GM19324 (cell line): ENCODE measurements at regions not wholly inside any gene's neighbourhood (a gene's known extent, or its start where the extent isn't known, plus 50 kb on each side); places are given as distances from the start of the nearest gene placed in this dataset.

Source experiments
- ATAC-seq: cut with Tn5 transposase; IDR thresholded peaks from one replicate; pipeline ENCODE4 v1.9.1; 2021; ENCODE audit warnings: mild to moderate bottlenecking, moderate library complexity; ENCODE audit not compliant: unreplicated experiment, low FRiP score

DNA sequence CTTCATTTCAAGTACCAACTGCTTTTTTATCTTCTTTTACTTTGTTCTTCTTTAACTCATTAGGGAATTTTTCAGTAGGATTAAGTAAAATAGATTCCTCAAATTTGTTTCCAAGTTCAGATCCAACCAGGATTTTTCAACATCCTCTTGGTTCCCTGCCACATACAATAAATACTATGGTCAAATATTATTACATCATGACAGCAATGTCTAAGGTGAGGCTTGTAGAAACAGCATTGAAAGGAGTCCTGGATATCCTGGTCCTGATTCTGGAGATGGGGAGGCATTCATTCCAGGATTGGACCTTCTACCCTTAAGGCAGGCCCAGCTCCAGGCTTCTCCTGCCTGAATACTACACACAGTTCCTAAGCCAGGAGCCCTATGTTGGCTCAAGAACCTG is 80.2 kb upstream of the F3 start:
- no peak for ATAC-seq

DNA sequence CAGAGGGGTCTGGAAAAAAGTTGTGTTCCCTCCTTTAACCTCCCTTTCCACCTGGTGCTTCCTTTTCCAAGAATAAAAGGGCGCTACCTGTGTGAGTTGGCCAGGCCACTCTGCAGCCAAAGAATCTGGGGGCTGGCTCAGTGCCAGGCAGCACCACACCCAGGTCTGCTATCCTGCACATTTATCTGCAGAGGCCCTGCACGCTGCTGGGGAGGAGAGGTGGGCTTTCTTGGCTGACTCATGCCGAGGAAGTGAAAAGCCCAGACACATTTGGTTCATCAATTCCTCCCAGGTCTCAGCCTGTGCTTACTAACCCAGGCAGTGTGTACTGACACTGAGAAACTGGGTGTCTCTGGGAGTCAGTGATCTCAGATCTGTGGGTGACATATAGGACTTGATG is 79.8 kb upstream of the F3 start:
- no peak for ATAC-seq

DNA sequence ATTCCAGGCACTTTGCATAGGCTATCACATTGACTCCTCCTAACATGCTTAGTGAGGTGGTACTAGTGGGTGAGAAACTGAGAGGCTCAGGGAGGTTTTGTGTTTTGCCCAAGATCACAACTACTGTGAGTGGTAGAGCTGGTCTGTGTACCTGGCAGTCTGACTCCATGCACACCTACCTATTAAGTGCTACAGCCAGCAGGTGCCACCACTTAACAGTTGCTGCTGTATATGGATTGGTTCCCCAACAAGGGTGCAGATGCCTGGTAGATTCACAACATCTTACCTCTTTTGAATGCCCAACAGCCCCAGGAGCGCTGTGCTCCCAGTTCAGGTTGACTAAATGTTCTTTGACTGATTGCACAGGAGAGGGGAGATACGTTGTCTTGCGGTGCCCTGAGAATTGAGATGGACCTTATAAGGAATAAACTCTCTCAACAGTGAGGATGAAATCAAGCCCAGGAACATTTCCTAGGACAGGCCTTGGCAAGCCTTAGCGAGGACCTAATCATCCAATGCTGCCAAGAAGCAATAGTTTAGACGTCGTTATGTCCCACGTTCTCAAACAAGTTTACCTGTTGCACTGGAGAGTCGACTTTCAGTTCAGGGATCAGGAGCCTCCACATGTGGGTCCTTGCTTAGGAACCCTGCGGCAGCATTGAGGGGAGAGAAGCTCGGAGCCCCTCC is 78.9 kb upstream of the F3 start:
- ATAC-seq: no peak

DNA sequence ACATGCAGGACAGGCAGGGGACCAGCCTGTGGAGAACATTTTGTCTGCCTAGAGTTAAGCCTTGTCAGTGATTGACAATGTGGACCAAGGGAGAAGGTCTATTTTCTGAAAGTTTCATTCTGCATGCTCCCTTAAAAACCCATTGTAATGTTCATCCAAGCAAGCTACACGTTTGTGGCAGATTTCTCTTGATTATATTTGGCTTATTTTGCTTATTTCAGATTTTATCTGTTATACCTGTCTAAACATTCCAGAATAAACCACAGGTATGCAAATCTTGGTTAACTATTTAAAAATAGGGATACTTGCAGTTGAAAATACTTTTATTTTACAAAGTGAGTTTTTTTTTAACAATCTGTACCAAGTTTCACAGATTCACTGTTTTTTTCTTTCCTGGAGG is 78.2 kb upstream of the F3 start:
- ATAC-seq: no peak

DNA sequence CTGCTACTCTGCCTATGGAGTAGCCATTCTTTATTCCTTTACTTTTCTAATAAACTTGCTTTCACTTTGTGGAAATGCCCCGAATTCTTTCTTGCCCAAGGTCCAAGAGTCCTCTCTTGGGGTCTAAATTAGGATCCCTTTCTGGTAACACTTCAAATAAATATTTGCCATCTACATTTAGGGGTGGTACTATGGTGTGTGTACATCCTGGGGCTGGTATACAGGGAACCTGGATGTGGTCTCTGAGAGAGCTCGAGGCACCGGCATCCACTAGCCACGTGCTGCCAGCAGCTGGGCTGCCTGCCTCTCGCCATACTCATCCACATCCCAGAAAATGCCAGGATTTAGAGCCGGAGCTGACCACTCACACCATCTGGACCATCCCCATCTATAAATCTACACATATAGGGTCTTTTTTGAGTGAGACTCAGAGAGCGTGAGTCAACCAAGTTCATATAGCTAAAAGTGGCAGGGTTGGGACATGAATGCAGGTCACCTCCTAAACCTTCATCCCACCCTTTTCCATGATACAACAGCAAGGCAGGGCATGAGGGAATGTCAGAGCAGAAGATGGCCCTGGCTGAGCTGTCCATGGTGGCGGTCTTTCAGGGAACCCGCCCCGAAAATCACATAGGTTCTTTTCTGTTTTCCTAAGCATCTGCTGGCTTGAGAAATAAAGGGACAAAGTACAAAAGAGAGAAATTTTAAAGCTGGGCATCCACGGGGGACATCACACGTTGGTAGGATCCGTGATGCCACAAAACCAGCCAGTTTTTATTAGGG is 76.6 kb upstream of the F3 start:
- no peak for ATAC-seq

DNA sequence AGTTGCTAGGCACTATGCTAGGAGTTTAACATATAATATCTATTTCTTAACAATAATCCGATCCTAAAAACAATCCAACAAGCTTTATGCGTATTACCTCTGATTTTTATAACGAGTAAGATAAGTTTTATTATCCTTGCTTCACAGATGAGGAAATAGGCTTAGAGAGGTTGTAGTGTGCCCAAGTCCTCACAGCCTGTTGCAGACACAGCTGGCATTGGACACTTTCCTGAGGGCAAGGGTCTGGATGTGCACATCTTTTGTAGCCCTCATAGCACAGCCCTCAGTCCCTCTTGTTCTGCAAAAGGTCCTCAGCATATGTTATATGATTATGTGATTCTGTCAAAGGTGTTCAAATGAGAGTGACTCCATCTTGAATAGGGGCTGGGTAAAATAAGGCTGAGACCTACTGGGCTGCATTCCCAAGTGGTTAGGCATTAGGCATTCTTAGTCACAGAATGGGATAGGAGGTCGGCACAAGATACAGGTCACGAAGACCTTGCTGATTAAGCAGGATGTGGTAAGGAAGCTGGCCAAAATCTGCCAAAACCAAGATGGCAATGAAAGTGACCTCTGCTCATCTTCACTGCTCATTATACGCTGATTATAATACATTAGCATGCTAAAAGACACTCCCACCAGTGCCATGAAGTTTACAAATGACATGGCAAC is 75.7 kb upstream of the F3 start:
- no peak for ATAC-seq

DNA sequence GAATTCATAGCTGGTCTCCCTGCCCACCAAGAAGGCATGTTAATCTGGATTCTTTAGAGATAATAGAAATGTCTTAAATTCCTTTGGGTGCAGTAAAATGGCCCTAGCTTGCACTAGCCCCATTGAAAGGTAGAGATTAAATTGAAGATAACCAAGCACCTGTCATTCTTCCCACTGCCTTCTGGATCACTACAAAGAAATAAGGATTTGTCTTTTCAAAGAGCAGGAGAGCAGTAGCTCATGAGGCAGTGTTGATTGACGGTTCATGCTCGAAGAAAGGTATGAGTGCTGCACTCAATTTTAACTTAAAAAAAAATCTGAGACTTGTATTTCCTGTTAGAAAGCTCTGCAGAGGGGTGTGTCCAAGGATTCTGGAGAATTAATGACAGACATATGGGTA is 74.9 kb upstream of the F3 start:
- no peak for ATAC-seq

DNA sequence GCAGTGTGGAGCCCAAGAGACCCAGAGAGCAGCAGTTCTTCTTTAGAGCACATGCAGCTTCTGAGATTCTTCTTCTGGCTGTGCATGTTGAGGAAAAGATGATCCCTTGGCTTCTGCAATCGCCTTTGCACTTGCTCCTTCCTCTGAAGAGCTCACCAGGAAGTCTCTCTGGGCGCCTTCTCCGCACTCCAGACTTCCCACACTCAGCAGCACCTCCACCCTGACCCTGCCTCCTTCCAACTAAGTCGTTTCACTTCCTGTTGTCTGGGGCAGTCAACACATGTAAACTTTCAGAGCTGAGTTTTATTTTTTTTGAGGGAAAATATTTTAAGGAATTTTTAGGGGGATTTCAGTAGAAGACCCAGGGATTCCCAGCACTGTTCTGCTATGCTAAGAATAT is 73.4 kb upstream of the F3 start:
- ATAC-seq: no peak

DNA sequence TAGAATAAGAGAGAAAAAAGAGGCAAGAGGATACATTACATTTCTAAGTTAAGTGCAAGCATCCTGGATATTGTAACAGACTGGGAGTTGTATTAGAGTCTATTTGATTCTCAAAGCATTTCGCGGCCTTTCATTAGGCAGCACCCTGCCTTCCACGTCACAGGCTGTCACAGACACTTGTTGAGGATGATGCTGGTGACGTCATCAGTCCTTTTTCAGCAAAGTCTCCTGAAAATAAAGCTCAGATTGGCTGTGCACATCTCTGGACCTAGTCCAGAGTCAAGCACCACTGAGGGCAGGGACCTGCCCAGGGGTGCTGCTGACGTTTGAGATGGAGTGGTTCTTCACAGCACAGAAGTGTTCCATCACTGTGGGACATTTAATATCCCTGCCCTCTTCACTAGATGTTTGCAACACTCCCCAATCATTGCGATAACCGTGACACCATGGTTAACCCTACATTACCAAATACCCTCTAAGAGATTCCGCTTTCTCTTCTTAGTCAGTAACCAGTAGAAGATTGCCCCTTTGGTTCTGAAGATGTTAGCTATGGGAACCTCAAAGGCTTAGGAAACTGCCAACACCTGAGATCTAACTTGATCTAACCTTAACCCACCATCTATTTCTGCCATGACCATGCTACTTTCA is 72.7 kb upstream of the F3 start:
- ATAC-seq: no peak

DNA sequence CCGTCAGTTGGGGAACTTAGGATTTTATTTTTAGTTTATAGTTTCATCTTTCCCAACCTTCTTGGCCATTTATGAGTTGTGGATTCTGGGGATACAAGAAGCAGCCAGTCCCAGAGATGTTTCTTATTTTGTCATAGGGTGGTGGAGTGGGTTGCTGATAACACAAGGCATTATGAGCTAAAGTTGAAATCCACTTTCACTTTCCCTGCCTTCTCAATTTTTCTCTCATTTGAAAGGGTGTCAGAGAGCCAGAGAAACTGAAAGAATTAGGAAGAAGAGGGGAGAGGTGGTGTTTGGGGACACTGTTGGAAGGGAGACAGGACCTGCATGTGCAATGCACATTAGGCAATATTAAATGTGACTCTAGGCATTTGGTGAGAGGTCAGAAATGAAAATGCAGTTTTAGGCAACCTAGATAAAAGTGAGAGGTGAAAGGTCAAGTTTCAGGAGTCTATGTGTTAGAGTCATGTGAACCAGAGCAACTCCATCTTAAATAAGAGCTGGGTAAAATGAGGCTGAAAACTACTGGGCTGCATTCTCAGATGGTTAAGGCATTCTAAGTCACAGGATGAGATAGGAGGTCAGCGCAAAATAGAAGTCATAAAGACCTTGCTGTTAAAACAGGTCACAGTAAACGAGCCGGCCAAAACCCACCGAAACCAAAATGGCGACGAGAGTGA is 71.1 kb upstream of the F3 start:
- ATAC-seq: no peak

DNA sequence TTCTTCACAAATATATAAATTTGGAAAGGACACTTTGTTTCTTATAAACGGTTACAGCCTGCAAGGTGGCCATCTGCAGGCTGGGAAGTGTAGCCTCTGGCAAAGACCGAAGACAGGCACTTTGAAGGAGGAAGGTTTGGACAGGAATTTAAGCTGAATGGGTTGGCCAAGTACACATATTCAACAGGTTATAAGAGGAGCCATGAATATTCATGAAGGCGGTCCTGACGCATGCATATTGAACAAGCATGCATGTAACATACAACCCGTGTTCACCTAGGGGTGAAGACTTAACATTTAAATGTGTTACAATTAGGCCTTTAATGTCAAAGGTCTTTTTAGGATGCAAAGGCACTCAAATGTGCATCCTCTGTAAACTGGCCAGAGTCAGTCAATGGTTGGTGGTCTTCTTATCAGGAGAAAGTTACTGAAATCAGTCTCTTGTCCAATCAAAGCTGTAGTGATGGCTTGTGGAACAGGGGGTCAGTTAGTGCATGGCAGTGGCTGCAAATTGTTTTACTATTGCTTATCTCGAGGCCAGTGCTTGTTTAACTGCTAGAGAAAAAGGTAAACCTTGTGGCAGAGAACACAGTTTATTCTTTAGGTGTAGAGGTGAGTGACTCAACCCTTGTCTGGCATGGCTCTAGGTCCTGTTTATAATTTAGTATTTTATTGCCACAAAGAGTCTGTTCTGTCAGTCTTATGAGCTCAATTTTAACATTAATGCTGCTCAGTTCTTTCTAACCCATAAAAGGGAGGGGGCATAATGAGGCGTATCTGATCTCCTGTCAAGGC is 70.3 kb upstream of the F3 start:
- no peak for ATAC-seq

DNA sequence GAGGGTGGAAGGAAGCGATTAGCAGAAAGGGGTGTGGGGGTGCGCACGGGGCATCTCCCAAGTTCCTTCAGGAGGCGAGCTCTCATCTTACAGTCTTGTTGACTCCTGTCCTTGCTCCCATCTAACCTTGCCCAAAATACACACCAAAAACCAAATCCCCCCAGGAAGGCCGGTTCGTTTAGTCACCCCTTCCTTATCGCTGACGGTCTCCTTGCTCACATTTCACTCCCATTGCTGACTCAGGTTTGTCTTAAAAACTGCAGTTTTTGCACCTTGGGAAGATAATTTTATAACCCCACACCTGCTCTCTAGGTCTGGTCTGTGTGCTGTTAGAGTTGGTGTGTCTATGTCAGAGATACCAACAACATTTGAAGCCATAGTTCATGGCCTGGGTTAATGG is 68.1 kb upstream of the F3 start:
- ATAC-seq: no peak

DNA sequence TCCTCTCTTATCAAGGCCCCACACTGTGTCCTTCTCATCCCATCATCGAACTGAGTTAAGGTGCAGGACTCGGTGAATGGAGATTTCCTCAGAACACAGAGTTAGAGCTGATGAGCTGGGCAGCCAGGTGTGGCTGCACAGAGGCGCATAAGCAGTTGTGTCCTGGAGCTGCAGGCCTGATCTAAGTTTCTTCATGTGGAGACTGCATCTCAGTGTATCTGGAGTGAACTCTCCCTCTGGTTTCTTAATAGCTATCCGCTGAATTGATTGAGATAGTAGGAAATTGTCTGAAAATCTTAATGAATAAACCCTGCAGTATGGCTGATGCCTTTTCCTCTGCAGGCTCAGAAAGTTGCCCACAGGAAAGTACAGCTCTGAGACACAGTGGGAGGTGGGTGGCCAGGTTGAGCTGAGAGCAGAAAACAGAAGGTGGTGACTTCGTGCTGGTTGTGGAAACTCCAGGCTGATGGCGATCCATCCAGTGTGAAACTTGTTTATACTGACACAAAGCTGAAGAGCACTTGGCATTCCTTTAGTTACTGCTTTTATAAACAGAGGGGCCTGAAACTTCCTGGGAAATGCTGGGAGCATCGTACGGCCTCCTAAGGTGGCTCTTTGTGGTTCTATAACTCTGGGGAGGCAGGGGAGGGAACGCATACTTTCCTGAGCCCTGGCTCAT is 67.4 kb upstream of the F3 start:
- no peak for ATAC-seq

DNA sequence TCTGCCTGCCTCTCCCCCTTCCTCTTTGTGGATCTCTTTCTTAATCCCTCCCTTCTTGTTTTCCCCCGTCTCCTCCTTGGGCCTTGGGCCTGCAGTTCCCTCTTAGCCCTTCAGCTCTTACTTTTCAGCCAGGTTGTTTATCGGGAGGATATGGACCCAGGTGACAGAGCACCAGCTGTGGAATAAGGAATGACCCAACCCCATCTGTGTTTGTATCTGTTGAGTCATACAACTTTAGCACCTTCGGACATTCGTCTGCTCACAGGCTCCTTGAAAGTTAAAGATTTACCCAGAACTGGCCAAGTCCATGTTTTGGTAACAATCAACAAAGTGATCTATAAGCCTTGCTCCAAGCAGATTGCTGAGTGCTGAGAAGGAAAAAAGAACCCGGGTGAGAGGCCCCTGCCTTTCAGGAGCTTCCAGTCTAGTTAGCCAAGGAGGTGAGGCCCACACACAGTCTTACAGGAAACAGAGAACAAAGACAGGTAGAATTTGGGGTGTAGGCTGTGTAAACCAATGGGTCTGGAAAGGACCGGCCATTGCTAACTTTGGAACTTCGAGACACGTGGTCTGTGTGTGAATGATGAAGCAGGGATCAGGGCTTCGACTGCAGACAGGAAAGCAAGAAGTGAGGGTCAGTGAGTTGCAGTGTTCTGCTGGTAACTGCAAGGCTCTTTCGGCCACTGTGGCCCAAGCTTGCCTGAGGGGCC is 66.7 kb upstream of the F3 start:
- no peak for ATAC-seq

DNA sequence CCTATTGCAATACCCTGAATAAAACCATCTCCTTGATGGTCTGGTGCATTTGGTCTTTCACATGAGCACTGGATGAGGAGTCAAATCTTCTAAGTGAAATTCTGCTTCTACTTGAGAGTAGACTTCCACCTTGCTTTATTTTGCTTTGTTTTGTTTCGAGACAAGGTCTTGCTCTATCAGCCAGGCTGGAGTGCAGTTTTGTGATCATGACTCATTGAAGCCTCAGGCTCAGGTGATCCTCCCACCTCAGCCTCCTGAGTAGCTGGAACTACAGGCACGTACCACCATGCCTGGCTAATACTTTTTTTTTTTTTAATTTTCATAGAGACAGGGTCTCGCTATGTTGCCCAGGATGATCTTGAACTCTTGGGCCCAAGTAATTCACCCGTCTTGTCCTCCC is 65.8 kb upstream of the F3 start:
- ATAC-seq: no peak

DNA sequence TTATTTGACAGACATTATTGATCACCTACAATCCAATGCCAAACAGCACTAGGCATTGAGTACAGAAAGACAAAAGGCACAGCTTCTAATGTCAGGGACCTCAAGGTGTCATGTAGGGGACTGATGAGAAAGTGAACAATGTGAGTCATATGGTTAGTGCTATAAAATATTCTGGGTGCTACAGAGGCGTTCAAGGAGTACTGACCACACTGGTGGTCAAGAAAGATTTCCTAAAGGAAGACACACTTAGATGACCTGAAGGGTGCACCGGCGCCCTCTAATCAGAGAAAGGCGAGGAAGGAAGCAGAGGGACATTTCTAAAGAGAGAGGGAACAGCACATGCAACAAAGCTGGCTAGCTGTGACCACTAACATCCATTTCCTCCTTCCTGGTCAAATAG is 64.9 kb upstream of the F3 start:
- no peak for ATAC-seq

DNA sequence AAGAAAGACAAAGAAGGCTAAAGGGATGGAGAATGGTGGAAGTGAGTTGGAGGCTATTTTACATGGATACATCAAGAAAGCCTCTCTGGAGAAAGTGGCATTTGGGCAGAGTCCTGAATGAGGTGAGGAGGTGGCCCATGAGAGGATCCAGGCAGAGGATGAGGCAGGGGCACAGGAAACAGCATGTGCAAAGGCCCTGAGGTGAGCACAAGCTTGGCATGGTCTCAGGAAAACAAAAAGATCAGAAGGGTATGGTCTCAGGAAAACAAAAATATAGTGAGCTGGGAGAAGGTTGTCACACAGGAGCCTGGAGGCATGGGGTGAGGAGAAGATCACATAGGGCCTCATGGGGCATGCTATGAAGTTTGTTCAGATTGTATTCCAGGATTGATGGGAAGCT is 62.1 kb upstream of the F3 start:
- ATAC-seq: no peak

DNA sequence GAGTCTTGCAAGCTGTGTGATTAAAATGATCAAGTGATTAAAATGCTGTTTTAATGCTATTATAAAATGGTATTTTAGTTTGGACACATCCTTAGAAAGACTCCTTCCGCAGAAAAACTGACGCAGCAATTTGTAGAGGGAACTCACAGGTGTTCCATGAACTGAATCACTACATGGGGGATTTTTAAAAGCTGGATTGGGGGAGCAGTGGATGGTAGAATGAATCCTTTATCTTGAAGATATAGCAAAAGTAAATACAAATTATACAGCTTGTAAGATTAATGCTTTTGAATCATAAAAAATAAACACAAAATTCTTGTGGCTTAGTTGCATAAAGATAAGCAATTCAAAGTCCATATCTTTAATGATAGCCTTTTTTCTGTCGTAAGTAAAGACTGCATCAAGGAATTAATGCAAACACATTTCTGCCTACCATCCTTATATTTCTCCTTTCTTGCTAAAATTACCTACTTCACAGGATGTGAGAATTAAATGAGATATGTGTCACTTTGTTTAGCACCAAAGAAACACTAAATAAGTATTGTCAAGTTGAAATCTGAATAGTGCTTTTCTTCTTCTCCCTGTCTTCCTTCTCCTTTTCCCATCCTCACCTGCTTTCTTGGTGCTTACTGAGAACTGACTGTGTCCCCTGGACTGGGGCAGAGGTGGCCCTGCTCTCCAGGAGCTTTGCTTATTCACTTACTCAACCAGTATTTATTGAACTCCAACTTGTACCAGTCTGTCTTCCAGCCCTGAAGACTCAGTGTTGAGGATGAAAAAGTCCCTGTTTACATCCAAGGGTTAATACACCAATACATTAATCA is 61.5 kb upstream of the F3 start:
- no peak for ATAC-seq
